HG03039 (cell line): ENCODE measurements at regions not wholly inside any gene's neighbourhood (a gene's known extent, or its start where the extent isn't known, plus 50 kb on each side); places are given as distances from the start of the nearest gene placed in this dataset.
A peak's percentile ranks its signal among the peaks of the same experiment; 100 is the strongest.

Experiments
- ATAC-seq: cut with Tn5 transposase; IDR thresholded peaks from one replicate; pipeline ENCODE4 v1.9.1; 2021; ENCODE audit warnings: mild to moderate bottlenecking, moderate library complexity; ENCODE audit not compliant: unreplicated experiment

DNA sequence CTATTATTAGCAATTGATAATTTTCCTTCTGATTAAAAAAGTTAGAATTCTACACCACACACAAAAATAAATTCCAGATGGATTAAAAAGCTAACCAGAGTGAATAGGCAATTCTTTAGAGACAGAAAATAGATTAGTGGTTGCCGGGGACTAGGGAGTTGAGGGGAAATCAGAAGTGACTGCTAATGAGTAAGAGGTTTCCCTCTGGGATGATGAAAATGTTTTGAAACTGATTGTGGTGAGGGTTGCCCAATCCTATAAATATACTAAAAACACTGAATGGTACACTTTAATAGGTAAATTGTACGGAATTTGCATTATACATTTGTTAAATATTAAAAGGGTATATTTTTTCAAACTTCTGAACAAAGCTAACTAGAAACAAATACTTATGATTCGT lies 214.9 kb downstream of the GPAM start:
- no peak for ATAC-seq

DNA sequence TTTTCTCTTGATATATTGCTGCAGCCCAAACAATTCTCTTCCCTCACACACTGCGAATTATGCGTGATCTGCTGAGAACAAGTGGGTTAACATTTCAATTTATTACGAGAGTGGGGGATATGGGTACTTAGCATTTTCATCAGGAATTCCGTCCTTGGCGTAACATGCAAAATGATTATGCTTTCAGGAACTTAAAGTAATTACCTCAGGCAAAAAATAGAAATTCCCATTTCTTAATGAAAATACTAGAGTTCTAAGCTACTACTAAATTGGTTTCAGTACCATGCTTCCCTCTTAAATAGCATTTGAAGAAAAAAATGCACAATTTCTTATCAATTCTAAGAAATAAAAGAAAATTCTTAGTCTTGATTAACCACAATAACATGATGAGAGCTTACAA lies 213.5 kb downstream of the GPAM start:
- no peak for ATAC-seq

DNA sequence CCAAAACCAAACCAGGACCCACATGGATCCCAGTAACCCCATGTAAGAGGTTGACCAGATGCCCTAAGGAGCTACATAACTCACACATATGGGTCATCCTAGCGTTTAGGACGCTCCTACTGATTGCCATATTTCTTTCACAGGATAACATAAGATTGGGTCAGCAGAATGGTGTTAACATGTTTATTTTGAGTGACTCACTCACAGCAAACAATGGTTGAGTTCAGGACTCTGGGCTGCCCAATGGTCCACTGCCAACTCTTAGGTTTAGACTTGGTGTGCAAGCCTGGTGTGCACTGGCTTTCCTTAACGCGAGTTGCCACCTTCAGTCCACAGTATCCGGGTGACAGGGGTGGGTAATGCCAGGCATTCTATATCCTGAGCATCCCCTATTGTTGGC lies 211.5 kb downstream of the GPAM start:
- ATAC-seq: no peak

DNA sequence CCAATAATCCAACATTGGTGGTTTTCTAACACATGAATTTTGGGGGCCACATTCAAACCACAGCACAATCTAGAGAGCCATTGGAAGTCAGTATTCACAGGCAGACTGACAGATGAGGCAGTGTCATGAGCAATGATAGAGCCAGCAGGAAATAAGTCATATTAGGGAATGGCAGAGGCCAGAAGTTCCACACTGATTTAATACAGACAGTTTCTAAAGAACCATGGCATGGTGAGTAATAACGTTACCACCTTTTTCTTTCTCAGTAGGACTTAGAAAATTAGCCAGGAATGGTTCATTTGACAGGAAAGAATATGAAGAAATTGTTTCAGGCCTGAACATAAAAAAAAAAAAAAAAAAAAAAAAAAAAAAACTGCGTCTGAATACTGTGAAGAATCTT lies 210.3 kb downstream of the GPAM start:
- ATAC-seq: no peak

DNA sequence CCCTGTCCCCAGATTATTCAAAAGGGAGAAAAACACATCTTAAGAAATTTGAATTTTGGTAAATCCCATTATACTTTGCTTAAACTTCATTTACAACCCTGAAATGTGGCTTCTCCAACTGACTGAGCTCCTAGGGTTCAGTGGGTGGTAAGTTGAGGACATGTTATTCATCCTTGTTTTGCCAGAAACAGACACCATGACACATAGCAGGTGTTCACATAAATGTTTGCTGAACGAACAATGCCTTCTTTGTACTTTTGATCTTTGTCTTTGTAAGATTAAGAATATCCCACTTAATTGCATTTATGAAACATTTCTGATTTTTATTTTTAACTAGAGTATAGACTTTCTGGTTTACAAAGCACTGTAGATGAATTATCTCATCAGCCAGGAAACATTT lies 209.7 kb downstream of the GPAM start:
- no peak for ATAC-seq

DNA sequence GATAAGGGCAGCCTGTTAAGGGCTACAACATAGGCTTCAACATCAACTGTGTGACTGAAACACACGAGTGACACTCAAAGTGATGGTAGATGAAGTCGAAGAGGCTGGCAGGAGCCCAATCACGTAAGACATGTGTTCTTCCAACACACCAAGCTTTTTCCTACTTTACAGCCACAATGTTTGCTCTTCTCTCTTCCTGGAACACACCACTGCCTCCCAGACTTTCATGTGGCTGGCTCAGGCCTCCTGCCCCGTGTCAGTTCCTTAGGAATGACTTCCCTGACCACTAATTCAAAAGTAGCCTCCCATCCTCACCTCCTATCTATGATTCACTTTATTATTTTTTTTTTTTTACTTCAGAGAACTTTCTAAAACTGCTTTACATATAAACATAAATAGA lies 209.2 kb downstream of the GPAM start:
- no peak for ATAC-seq

DNA sequence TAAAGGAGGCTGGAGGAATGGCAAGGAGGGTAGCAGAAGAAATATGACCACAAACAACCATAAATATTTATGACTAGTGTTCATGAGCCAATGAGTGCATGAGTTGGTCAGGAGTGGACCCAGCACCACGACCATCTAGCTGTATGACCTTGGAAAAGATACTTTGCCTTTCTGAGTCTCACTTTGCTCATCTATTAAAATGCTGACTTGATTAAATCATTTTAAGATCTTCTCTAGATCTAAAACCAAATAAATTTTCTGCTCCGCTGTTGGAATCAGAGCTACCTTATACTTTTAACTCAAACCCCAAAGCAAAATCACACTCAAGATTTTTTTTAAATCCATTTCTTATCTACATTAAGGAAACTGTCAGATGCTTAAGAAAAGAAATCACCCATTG lies 207.0 kb downstream of the GPAM start:
- ATAC-seq: no peak

DNA sequence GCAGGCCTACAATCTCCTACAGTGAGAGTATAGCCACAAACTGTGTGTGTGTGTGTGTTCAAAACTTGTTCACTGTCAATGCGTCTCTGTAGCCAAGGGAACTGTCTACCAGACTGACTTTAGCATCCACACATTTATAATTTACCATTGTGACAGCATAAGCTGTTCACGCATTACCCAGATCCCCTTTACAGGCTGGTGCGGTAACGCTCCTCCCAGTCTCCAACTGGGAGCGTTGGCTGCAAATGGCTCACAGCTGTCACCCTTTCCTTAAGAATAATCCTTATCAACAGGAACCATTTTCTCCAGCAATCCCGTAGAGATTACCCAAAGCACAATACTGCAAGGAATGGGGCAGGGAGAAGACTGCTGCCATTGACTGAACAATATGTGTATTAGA lies 199.5 kb downstream of the GPAM start:
- ATAC-seq: no peak

DNA sequence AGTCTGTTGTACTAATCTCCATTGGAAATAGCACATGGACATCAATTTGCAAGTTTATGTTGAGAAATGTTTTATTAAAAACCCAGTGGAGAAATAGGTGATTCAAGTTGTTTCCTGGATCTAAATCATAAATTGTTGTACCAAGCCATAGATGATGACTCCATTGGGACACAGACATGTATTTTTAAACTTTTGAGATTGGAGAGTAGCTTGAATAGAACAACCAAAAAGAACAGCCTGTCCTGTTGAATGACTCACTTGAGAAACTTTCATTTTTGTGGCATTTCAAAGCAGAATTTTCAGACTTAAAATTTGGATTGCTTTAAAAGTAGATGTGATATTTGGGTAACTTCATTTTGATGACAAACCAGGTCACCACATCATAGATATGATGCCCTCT lies 197.5 kb downstream of the GPAM start:
- no peak for ATAC-seq

DNA sequence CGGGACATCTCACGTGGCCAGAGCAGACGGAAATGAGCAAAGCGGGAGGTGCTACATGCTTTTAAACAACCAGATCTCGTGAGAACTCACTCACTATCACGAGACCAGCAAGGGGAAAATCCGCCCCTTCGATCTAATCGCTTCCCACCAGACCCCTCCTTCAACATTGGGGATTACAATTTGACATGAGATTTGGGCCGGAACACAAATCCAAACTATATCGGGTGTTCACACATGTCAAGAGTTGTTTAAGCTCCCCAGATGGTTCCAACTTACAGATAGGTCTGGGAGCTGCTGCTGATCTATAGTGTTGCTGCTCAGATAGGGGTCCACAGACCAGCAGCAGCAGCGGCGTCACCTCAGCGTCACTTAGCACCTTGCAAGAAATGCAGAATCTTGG lies 194.9 kb downstream of the GPAM start:
- ATAC-seq: no peak

DNA sequence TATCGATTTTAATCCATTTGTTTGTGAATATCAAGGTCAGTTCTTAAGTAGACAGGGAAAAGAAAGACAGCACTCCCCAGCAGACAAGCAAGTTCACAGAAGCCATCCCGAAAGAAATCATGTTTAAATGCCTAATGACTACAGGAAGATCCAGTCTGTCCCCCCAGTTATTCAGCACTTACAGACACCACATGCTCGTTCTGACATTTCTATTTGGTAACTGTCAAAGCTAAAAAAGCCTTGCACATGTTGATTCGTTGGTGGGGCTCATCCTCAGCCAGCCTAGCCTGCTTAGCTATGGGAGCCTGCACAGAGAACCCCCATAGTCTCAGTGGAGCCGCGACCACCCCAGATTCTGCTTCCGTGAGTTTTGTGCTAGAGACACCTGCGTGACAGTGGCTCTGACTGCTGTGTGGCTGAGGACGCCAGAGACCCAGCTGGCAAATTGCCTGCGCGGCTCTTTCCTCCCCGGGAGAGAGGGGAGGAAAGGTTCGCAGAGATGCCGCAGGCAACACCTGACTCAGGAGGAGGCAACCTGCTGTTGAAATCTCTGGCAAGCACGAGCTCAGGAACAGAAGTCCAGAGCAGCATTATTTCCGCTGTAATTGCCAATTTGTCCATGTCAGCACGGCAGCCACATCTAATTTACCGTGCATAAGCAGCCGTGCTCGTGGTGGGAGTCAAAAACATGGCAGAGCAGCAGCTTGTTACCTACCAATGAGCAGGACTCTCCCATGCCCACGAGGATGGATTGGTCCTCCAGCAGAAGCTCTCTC lies 194.2 kb downstream of the GPAM start:
- no peak for ATAC-seq

DNA sequence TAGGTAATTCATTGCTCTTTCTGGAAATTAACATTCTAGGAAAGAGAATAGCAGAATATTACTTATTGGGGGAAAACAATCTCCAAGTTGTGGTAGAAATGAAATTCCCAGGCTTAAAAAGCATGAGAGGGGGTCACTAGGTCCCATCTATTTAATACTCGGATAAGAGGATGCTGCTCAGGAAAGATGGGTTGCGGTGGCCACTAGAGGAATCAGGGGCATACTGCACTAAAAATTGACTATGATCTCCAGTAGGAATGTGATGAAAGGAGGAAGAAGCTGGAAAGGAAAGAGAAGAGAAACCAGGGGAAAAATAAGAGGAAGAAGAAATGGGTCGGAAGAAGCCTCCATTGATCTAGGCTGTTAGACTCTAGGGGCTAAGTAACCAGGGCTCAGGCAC lies 192.8 kb downstream of the GPAM start:
- ATAC-seq: no peak

DNA sequence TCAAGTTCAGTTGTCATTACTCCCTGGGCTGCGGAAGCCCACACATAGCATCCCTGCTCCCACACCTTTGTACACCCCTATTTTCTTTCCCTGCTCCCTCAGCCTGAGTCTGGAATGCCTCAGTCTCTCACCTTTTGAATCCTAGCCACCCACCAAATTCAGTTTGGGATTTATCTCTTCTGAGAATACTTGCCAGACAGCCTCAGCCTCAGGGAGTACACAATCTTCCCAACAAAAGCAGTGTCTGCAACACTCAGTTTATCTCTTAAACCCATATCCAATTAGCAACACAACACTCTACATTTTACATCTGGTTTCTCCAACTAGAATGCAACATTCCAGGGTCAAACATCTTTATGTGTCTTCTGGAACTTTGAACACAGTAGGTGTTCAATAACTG lies 190.2 kb downstream of the GPAM start:
- no peak for ATAC-seq

DNA sequence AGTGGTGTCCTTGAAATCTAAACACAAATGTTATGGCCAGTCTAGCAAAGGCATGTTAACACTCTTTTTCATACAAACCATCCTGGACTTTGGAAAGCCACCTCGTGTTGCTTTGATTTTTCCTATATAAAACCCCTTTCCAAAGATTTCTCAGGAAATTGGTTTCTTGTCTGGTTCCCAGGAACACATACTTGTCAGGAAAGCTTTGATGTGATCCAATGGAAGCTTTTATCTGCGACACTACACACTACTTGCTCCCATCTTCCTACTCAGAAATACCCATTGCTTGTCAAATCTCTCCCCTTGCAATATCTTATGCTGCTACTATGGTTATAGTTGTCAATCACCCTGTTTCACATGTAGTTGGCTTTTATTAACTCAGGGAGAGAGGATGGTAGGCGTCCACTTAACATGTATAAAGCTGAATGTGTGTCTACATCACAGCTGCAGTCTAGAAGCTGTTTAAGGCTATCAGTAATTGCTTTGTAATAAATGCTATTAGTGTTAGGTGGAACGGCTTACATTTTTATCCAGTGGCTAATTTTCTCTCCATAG lies 189.6 kb downstream of the GPAM start:
- no peak for ATAC-seq

DNA sequence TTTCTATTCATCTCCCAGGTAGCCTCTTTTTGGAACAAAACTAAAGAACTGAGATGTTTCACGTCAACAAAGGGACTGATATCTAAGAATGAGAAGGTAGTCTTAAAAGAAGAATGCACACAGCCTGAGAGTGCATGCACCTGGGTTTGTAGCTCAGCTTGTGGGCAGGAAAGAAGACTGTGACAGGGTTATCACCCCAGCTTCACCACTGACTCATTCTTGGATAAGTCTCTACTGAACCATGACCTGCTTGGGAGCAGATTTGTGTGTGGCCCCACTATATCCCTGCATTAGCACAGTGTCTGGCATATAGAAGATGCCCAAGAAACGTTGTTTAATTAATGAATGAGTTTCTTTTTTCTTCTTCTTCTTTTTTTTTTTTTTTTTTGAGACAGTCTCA lies 187.5 kb downstream of the GPAM start:
- peak; percentile 99 for ATAC-seq

DNA sequence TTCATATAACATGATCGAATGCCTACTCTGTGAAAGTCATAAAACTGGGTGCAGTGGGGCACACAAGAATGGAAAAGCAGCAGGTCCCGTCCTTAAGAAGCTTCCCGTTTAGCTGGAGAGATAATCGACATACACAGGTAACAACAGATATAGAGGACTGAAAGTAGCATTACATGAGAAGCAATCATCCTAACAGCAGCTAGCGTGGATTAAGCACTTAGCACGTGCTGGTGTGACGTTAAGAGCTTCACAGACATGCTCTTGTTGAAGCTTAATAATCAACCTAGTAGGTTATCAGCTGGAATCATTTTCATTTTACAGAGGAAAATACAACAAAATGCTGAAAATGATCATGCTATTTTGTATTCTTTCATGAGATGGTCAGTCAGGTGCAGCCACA lies 184.8 kb downstream of the GPAM start:
- no peak for ATAC-seq

DNA sequence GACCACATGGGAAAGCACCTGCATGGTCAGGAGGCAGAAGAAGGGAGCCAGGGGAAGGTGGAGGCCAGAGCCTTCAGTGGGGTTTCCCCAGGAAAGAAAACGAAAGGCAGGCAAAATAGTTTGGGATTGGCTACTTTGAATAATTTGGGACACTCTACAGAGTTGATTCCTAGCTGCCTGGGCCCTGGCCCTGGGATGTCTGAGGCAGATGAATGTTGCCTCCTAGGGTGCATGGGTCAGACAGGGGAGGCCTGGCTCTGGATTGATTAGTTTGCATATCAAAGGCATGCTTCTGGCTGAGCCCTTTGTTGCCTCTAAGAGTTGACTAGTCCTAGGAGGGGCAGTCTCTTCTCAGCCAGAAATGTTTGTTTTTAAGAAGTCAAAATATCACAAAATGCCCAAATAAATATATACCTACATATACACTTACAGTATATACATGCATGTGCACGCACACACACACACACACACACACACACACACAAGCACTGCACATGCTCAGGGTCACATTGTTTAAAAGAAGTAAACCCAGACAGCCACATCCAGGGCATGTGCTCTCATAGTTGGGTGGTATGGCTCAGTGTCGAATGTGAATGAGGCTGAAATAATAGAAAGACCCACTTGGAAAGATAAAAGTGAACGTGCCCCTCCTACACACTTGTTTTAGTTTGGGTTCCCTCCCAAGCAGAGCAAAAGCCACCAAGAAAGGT lies 184.2 kb downstream of the GPAM start:
- ATAC-seq: no peak

DNA sequence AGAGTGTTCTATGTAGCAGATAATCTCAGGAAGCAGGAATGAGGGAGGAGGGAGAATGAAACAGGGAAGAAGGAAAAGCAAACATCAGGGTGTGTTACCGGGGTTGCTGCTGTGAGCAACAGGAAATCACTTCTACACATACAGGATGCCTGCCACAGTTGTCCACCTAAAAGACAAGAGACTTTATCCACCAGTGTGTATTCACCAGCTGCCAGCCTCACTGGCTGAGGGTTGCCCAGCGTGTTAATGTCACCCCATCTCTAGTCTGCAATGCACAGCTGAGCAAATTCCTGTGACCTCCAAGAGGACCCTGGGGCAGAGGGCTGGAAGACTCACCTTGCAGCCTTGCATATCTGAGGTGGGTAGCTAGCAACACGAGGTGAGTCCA lies 183.7 kb downstream of the GPAM start:
- ATAC-seq: no peak

DNA sequence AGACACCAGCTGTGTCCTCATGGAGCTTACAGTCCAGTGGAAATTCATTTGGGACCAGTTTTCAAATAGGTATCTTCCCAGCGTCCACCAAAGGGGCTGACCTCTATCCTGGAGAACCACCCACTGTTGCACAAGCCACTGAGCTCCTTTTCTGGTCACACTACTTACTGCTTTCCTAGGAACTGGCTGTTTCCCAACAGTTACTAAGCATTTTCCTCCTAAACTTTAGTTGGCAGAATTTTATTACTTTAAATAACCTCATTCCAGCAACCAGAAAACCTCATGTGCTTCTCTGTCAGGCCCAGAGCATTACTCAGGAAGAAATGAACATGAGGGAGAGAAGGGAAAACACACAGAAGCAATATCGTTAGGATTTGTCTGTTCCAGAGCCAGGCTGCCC lies 183.1 kb downstream of the GPAM start:
- ATAC-seq: no peak

DNA sequence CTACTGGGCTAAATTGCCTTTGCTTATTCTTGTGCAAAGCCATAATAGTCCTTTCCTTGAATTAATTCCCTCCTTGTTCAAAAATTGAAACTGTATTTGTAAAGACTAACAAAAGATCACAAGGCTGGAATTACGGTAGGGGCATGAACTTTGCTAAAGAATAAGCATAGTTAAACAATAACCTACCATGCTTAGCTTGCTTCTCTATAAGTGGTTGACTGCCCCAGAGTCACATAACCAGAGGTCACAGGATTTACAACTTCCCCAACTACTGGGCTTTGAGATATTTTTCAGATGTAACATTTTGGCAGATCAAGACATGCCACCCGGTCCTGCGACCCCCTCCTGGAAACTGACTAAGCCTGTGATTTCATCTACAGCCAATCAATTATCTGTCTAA lies 181.4 kb downstream of the GPAM start:
- no peak for ATAC-seq

DNA sequence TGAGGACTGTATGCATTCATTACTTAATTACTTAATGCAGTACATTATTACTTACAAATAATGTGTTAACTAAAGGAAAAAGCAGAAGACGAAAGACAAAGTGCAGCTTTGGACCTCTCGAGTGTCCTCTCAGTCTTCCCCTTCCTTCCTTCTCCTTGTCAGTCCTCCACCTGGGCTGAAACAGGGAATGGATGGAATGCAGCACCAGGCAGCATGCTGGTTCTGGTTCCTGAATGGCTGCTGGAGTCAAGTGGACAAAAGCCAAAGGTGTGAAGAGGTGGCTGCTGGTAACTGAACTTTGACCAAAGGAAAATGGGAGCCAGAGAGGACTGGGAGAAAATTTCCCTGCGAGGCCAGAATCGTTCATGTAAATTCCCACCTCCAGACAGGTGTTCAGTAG lies 179.5 kb downstream of the GPAM start:
- no peak for ATAC-seq

DNA sequence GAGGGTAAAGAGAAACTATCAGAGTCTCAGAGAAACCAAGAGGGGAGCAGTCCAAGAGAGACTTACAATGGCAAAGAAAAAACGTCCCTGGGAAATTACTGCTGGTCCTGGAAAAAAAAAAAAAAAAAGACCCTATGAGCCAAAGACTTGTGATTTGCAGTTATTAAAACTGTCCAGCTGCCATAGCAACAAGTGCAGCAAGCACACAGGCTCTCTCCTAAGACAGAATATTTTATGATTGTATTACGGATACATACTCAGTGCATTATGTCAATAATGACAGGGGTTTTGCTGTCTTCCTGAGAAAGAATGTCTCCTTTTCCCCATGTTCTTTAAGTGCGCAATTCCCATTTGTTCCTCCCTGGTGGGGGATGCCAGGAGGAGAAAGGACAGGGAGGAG lies 178.5 kb downstream of the GPAM start:
- ATAC-seq: no peak

DNA sequence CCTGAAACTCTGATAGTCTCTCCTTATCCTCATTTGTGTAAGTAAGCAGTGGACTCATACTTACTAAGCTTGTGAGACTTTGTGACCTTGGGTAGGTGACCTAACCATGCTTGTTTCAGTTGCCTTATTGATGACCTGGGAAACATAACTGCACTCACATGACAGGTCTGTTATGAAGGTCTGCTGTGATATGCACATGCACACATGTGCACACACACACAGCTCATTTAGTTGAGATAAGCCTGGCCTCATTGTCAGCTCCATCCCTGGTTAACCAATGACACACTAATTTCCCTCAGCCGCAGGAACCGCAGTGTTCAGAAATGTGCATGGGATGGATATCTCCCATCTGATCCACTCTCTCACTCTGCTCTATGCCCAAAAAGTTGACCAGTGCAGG lies 177.2 kb downstream of the GPAM start:
- ATAC-seq: no peak
